ENCODE measurements at regions not wholly inside any gene's neighbourhood (a gene's known extent, or its start where the extent isn't known, plus 50 kb on each side); places are given as distances from the start of the nearest gene placed in this dataset.

GRCh38 chr10:130929422-130930325 lies 381.8 kb downstream of the TCERG1L start:
- H3K27me3 ChIP-seq (ENCODE audit: insufficient read depth, poor library complexity, severe bottlenecking) = no peaks in the 10 kb centered on the region
- DNase-seq (ENCODE audit: low read depth in 1 of 2, low spot score in 1 of 2) = no peak
- H3K4me3 ChIP-seq (replicated peaks; ENCODE audit: insufficient read depth, low read length) = no peak overlapping the region
- H3K27ac ChIP-seq (replicated peaks) = no peak overlapping the region
- TF ChIP-seq GABPA (IDR thresholded peaks at IDR 0.05; ENCODE audit: low read depth) (no peak), REST (IDR thresholded peaks at IDR 0.05; ENCODE audit: insufficient replicate concordance, low read depth) (no peak), POLR2AphosphoS5 (IDR thresholded peaks at IDR 0.05; ENCODE audit: low read depth) (no peak), CTCF (IDR thresholded peaks at IDR 0.05; ENCODE audit: insufficient read depth, low read length) (no peak), SPI1 (IDR thresholded peaks at IDR 0.05; ENCODE audit: borderline replicate concordance, low read depth) (no peak)

GRCh38 chr10:130930821-130931220 lies 380.7 kb downstream of the TCERG1L start:
- H3K4me3 ChIP-seq (replicated peaks; ENCODE audit: insufficient read depth, low read length) = no peak overlapping the region
- DNase-seq (ENCODE audit: low read depth in 1 of 2, low spot score in 1 of 2) = no peak
- TF ChIP-seq SPI1 (IDR thresholded peaks at IDR 0.05; ENCODE audit: borderline replicate concordance, low read depth) = no peak
- TF ChIP-seq GABPA (IDR thresholded peaks at IDR 0.05; ENCODE audit: low read depth) = no peak
- no peak for TF ChIP-seq REST (IDR thresholded peaks at IDR 0.05; ENCODE audit: insufficient replicate concordance, low read depth)
- no peak for TF ChIP-seq POLR2AphosphoS5 (IDR thresholded peaks at IDR 0.05; ENCODE audit: low read depth)
- TF ChIP-seq CTCF (IDR thresholded peaks at IDR 0.05; ENCODE audit: insufficient read depth, low read length) = no peak
- H3K27me3 ChIP-seq (ENCODE audit: insufficient read depth, poor library complexity, severe bottlenecking) = no peaks in the 10 kb centered on the region
- no peak overlapping the region for H3K27ac ChIP-seq (replicated peaks)

GRCh38 chr10:130931256-130931655 lies 380.3 kb downstream of the TCERG1L start:
- Histone ChIP-seq H3K27me3 (ENCODE audit: insufficient read depth, poor library complexity, severe bottlenecking) (no peaks in the 10 kb centered on the region), H3K4me3 (replicated peaks; ENCODE audit: insufficient read depth, low read length) (no peak overlapping the region), H3K27ac (replicated peaks) (no peak overlapping the region)
- no peak for TF ChIP-seq SPI1 (IDR thresholded peaks at IDR 0.05; ENCODE audit: borderline replicate concordance, low read depth)
- TF ChIP-seq POLR2AphosphoS5 (IDR thresholded peaks at IDR 0.05; ENCODE audit: low read depth) = no peak
- no peak for TF ChIP-seq CTCF (IDR thresholded peaks at IDR 0.05; ENCODE audit: insufficient read depth, low read length)
- no peak for TF ChIP-seq REST (IDR thresholded peaks at IDR 0.05; ENCODE audit: insufficient replicate concordance, low read depth)
- no peak for TF ChIP-seq GABPA (IDR thresholded peaks at IDR 0.05; ENCODE audit: low read depth)
- DNase-seq (ENCODE audit: low read depth in 1 of 2, low spot score in 1 of 2) = no peak
